Frontal cortex (tissue), 3 donors: ENCODE measurements at regions not wholly inside any gene's neighbourhood (a gene's known extent, or its start where the extent isn't known, plus 50 kb on each side); places are given as distances from the start of the nearest gene placed in this dataset.

Experiments
- DNase-seq, 2 donors: peaks; one replicate each; pipeline ENCODE4 v3.0.0; 2012; ENCODE audit warnings: low spot score in 2 of 2
- FAIRE-seq: peaks from 2 replicates; lab custom pipeline; 2012; peaks lifted over from hg19 to GRCh38; lab: Jason Lieb, UNC
- donor health status: control.
- donor health status: control.
- donor health status: control.

GRCh38 chr10:117698809-117699208 lies 156.3 kb downstream of the EMX2 start:
- no peak for DNase-seq
- no peak for FAIRE-seq

GRCh38 chr10:117699436-117700075 lies 157.0 kb downstream of the EMX2 start:
- DNase-seq: no peak
- FAIRE-seq: no peak

GRCh38 chr10:117710181-117710798 lies 167.7 kb downstream of the EMX2 start:
- no peak for DNase-seq

GRCh38 chr10:117716889-117717288 lies 174.3 kb downstream of the EMX2 start:
- no peak for FAIRE-seq
- no peak for DNase-seq

More at GRCh38 chr10:117710181-117710798, 167.7 kb downstream of the EMX2 start:
- FAIRE-seq: no peak

GRCh38 chr10:117718986-117719920 lies 176.7 kb downstream of the EMX2 start:
- DNase-seq (no peak), FAIRE-seq (no peak)

GRCh38 chr10:117720931-117721835 lies 178.6 kb downstream of the EMX2 start:
- FAIRE-seq (no peak), DNase-seq (no peak)

- FAIRE-seq (no peak), DNase-seq (no peak)
These were observed 179.3 kb downstream of the EMX2 start for GRCh38 chr10:117721873-117722272.

- FAIRE-seq: no peak
- no peak for DNase-seq
These were observed 180.8 kb downstream of the EMX2 start for GRCh38 chr10:117723343-117723742.

GRCh38 chr10:117725993-117726392 lies 183.4 kb downstream of the EMX2 start:
- no peak for DNase-seq
- FAIRE-seq: no peak

- DNase-seq (no peak), FAIRE-seq (no peak)
These were observed 184.2 kb downstream of the EMX2 start for GRCh38 chr10:117726596-117727295.

GRCh38 chr10:117727421-117727820 lies 184.9 kb downstream of the EMX2 start:
- FAIRE-seq: no peak

GRCh38 chr10:117728087-117728486 lies 185.5 kb downstream of the EMX2 start:
- DNase-seq: no peak
- no peak for FAIRE-seq

More at GRCh38 chr10:117727421-117727820, 184.9 kb downstream of the EMX2 start:
- DNase-seq: no peak

GRCh38 chr10:117729156-117729555 lies 186.6 kb downstream of the EMX2 start:
- FAIRE-seq: no peak

GRCh38 chr10:117731121-117731791 lies 188.7 kb downstream of the EMX2 start:
- DNase-seq: no peak
- FAIRE-seq: no peak

More at GRCh38 chr10:117729156-117729555, 186.6 kb downstream of the EMX2 start:
- no peak for DNase-seq

GRCh38 chr10:117734731-117735405 lies 192.3 kb downstream of the EMX2 start:
- DNase-seq (peak in 1 of 2 donors; percentile 22), FAIRE-seq (no peak)

- FAIRE-seq (no peak), DNase-seq (no peak)
These were observed 194.1 kb downstream of the EMX2 start for GRCh38 chr10:117736655-117737054.

GRCh38 chr10:117740088-117740487 lies 197.5 kb downstream of the EMX2 start:
- DNase-seq: no peak
- no peak for FAIRE-seq

GRCh38 chr10:117740691-117741222 lies 198.2 kb downstream of the EMX2 start:
- FAIRE-seq (no peak), DNase-seq (no peak)
